Epithelial cell of proximal tubule (primary cell): ENCODE measurements at regions not wholly inside any gene's neighbourhood (a gene's known extent, or its start where the extent isn't known, plus 50 kb on each side); places are given as distances from the start of the nearest gene placed in this dataset.
"Not testable (repeated sequence)": the region's sequence is repeated elsewhere in the genome, so short reads cannot be mapped to it uniquely, and the experiment has no call there.

Experiments used
- DNase-seq: peaks from one replicate; pipeline ENCODE4 v3.0.0-alpha.2; 2011; ENCODE audit warnings: low read depth
- H3K4me3 ChIP-seq: 2 replicates; pipeline ENCODE4 v1.5.1; 2011; ENCODE audit warnings: low read depth, mild to moderate bottlenecking, low read length
- CTCF ChIP-seq: conservative IDR thresholded peaks from 2 replicates; pipeline ENCODE4 v1.5.1; 2012; ENCODE audit warnings: low read depth, mild to moderate bottlenecking, low read length

GRCh38 chr5:120326651-120327050 lies 137.4 kb upstream of the PRR16 start:
- no peak overlapping the region for H3K4me3 ChIP-seq
- no peak for TF ChIP-seq CTCF
- DNase-seq: no peak

GRCh38 chr5:120327180-120327579 lies 136.9 kb upstream of the PRR16 start:
- H3K4me3 ChIP-seq: no peak overlapping the region
- TF ChIP-seq CTCF: no peak
- no peak for DNase-seq

GRCh38 chr5:120329095-120329494 lies 135.0 kb upstream of the PRR16 start:
- DNase-seq: no peak
- no peak overlapping the region for H3K4me3 ChIP-seq
- TF ChIP-seq CTCF: no peak

GRCh38 chr5:120330558-120330957 lies 133.5 kb upstream of the PRR16 start:
- no peak for DNase-seq
- H3K4me3 ChIP-seq: no peak overlapping the region
- TF ChIP-seq CTCF: no peak

- H3K4me3 ChIP-seq: no peak overlapping the region
- TF ChIP-seq CTCF: no peak
- no peak for DNase-seq
Observed at GRCh38 chr5:120344181-120344580, 119.9 kb upstream of the PRR16 start.

GRCh38 chr5:120345947-120346346 lies 118.2 kb upstream of the PRR16 start:
- no peak for TF ChIP-seq CTCF
- no peak for DNase-seq
- H3K4me3 ChIP-seq: no peak overlapping the region

- H3K4me3 ChIP-seq, DNase-seq: not testable (repeated sequence)
Observed at GRCh38 chr5:120351071-120351470, 113.0 kb upstream of the PRR16 start.

- DNase-seq: no peak
- TF ChIP-seq CTCF: no peak
- no peak overlapping the region for H3K4me3 ChIP-seq
Observed at GRCh38 chr5:120354126-120354525, 110.0 kb upstream of the PRR16 start.
